Ovary (tissue), 3 donors: ENCODE measurements at regions not wholly inside any gene's neighbourhood (a gene's known extent, or its start where the extent isn't known, plus 50 kb on each side); places are given as distances from the start of the nearest gene placed in this dataset.

Source experiments
- CTCF ChIP-seq, 3 donors: fragments of 450-650 bp in 2 of 3; fragments of 200-600 bp in 1 of 3; IDR thresholded peaks; one replicate each; pipeline versions ENCODE4 v1.5.1 to v1.8.0; 2016 to 2022; ENCODE audit warnings: antibody characterized with exemption in 3 of 3, mild to moderate bottlenecking in 1 of 3
- EP300 ChIP-seq: sonication (generic); formaldehyde crosslinking; IDR thresholded peaks from one replicate; pipeline ENCODE4 v1.6.1; 2017; ENCODE audit warnings: antibody characterized with exemption
- donor health status: DM: no; HTN: no; CAD: no.

GRCh38 chr21:22703521-22703920 is 1705.3 kb downstream of the NCAM2 start:
- TF ChIP-seq CTCF (IDR thresholded peaks at IDR 0.05) = no peak
- TF ChIP-seq EP300 = no peak
